CD4-positive, alpha-beta T cell treated with Interleukin-12 subunit alpha and Interleukin-12 subunit beta, for 1 hour (primary cell): ENCODE measurements at regions not wholly inside any gene's neighbourhood (a gene's known extent, or its start where the extent isn't known, plus 50 kb on each side); places are given as distances from the start of the nearest gene placed in this dataset.

Experiments
- DNase-seq: peaks from one replicate; pipeline ENCODE4 v3.0.0-alpha.2; 2020

DNA sequence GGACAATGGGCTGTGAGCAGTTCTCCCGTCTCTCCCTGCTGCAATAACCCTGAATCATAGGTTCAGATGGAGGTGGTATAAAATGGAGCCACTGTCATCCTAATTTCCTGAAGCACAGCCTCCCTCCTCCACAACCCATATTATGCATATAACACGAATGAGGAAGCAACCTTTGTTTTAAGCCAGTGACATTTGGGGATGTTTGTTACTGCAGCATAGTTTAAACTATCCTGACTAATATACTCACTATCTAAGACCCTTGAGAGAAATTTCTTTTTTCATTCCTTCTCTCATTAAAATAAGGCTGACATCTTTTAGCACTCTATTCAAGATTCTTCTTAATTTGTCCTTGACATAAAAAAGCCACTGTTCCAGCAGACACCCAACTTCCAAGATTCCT, 413.4 kb downstream of the SOX9 start:
- no peak for DNase-seq

DNA sequence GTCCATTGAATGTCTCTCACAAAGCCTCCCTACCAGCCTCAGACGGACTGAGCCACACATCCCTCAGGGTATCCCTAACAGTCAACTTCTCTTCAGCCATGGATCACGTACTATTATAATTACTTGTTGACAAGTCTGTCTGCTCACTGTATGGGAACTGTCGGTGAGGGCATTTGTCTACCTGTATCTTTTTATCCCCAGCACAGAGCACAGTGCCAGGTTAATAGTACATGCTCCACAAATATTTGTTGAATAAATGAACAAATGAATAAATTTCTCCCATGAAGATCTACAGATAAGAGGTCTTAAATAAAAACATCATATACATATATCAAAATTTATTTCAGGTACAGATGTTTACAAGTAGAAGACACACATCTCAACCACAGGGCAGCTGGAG, 414.0 kb downstream of the SOX9 start:
- no peak for DNase-seq

DNA sequence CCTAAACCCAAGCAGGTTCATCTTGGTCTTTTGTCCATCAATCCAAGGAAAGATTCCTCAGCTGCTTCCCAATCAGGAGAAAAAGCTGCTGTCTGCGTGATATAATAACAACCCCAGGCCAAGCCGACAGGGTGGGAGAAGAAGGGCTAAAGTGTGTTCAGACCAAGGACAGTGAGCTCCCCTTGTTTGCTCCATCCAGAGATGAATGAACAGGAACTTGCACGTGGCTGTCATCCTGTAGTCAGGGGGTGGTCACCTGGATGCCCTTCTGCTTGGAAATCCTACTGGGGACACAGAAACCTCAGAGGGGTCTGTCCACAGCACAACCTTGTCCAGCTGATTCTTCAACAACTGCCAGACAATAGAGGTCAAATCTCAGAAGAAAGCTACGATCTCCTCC, 414.5 kb downstream of the SOX9 start:
- no peak for DNase-seq

DNA sequence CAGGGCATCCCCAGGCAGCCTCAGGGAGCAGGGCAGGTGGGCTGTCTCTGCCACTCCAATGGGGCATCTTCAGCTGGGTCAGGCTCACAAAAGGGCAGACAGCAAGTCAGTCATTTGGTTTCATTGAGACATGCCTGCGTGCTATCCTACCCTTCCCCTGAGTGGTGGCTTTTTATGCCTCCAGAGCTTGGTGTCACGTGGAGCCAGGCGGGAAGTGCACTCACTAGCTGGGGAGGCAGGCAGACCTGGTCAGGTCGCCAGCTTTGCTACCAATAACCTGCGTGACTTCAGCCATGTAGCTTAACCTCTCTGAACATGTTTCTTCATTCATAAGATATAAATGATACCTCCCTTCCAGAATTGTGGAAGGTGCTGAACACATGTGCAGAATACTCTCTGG, 415.0 kb downstream of the SOX9 start:
- no peak for DNase-seq

DNA sequence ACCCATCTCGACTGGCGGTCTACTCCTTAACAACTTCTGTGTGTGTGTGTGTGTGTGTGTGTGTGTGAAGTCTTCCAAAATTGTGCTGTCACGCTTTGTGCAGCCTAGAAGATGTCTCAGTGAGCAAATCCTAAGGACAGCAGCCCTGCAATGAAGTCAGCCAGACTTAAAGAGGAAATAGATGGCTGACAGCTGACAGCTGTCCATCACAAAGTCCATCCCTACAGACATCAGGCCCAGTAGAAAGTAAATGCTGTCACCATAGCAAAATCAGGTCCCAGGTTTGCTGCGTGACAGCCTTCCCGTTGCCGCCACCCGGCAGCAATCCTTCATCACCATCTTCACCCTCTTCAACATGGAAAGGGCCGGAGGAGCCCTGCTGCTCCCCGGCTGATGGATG, 416.0 kb downstream of the SOX9 start:
- no peak for DNase-seq

DNA sequence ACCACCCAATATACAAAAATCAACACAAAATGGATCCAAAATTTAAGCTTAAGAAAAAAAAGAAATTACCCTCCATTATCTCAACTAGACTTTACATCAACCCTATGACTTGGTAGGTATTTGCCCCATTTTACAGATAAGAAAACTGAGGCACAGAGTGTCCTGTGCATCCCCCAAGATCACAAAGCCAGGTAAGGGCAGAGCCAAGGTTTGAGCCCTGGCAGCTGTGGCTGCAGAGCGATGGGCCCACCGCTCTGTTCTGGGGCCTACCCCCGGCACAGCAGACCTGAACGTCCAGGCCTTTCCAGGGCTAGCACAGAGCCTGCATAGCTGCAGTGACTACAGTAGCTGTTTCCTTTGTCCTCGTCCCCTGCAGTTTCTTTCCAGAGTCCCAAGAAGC, 417.6 kb downstream of the SOX9 start:
- DNase-seq: no peak

DNA sequence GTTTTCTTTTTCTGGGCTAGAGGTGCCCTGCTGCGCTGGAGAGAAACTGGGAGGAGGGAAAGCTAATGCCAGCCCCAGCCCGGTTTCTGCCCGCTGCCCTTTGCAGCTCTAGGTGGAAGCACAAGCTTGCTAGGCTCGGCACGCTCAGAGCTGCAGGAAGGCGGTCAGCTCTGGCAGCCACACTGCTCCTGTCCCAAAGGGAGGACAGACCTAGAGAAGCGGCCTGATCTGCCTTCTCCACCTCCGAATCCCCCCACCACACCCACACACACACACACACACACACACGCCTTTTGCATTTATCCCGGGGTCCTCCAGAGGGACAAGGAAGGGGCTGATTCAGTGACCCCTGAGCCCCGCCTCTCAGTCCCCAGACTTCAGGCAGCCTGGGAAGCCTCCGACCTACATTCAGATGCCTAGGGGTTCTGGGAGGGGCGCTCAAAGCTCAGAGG, 418.1 kb downstream of the SOX9 start:
- DNase-seq: no peak

DNA sequence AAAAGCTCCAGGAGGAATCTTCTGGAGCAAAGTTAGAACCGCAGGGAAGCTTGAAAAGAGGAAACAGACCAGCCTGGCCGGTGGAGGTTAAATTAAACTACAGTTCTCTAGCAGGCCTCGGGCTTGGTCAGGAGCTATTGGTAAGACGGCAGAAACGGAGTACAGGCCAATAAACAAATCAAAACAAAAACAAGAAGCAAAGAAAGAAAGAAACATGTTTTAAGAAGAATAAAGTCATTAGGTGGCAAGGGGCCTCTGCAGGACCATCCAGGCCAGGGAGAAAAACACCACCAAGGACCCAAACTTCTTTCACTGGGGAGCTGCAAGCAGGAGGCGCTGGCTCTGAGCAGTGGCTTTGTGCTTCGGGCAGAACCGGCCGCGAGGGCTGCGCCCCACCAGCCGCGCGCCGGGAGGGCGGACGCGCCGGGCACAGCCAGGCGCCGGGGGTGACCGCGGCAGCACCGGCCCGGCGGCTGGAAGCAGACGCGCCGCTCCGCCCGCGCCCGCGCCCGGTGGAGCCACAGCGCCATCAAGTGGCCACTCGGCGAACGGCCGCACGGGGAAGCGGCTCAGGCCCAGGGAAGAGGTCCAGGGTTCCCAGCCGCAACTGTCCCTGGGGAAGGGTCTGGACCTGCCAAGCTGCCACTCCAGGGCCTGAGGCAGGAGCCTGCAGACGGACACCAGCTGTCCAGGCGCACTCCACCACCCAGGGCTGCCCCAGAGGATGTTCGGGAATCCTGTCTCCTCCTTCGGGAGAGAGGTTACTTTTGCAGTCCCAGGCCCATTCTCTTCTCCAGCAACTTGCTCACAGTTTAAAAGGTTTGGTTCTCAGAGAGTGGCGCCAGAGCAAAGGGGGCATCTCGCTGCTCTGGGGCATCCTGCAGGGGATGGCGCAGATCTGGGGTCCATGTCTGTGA, 419.4 kb downstream of the SOX9 start:
- peak; percentile 44 for DNase-seq

DNA sequence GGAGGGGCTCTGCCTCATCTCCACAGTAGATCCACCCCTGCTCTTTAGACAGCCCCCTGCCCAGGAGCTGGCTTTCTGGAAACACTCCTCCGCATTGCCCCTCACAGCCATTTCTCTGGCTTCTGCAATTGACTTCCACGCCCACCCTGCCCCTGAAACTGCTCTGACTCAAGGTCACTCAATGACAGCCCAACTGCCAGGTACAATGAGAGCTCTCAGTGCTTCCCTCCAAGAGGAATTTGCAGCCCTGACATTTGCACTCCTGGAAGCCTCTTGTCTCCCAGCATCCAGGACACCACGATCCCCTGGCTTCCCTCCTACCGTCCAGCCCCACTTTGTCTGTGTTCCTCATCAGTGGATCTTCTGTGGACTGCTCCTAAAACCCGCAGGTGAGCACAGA, 421.5 kb downstream of the SOX9 start:
- no peak for DNase-seq

DNA sequence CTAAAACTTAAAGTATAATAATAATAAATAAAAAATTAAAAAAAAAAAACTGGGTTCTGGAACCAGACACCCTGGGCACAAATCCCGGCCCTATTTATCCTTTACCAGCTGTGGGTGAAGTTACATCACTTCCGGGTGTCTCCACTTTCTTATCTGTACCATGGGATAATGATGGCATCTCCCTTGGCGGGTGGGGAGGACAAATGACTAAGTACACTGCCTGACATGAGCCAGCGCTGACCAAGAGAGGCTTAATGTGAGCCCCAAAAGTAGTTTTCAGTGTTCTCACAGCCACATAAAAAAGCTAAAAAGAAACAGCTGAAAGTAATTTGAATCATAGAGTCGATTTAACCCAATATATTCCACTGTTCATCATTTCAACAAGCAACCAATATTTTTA, 424.9 kb downstream of the SOX9 start:
- DNase-seq: no peak

DNA sequence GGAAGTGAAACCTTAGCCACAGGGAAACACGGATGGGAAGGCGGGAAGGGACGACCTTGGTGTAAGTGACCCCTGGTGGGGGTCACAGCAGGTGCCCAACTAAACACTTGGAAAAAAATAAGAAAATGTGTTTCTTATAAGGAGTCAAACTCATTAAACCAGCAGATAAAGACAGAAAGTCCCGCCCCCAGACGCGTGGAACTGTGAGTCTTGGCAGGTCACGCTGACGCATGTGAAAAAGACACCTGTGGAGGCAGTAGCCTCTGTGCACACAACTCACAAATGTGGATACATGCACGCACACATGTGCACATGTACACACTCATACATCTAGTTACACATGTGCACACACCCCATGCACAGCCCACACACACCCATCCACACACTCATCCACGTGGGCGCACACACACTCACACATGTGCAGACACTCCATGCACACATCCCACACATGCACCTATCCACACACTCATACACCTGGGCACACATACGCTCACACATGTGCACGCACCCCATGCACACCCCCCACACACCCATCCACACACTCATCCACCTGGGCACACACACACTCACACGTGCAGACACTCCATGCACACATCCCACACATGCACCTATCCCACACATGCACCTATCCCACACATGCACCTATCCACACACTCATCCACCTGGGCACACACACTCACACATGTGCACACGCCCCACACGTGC, 432.4 kb downstream of the SOX9 start:
- no peak for DNase-seq

DNA sequence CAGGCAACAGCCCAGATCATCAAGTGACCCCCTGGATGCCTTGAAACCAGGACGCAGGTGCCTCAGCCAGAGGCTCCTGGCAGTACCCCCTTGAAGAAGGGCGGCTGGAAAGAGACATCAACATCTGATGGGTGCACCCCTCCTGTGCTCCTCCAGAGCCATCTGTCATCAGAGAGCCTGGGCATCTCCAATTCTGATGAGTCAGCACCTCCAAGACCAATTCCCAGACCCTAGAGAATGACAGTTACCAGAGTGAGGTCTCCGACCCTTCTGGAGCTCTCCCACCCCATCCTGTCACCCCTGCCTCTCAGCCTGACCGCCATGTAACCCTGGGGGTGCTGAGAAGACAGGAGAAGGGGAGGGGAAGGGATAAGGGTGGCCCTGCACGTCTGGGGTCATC, 433.7 kb downstream of the SOX9 start:
- no peak for DNase-seq

DNA sequence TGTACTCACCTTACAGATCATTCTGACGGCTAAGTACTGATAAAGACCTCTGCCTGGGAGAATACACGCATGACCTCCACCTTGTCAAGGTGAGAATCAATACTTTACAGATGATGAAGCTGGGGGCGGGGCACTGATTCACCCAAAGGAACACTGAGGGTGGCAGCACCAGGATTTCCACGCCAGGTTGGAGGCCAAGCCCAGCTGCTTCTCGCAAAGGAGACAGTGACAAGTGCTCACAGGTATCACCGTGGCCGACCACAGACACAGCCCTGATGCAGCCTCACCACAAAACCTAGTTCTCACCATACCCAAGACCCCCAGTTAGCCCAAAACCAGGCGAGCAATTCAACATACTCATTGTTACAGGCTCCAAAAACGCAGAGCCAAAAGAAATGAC, 434.2 kb downstream of the SOX9 start:
- DNase-seq: no peak

DNA sequence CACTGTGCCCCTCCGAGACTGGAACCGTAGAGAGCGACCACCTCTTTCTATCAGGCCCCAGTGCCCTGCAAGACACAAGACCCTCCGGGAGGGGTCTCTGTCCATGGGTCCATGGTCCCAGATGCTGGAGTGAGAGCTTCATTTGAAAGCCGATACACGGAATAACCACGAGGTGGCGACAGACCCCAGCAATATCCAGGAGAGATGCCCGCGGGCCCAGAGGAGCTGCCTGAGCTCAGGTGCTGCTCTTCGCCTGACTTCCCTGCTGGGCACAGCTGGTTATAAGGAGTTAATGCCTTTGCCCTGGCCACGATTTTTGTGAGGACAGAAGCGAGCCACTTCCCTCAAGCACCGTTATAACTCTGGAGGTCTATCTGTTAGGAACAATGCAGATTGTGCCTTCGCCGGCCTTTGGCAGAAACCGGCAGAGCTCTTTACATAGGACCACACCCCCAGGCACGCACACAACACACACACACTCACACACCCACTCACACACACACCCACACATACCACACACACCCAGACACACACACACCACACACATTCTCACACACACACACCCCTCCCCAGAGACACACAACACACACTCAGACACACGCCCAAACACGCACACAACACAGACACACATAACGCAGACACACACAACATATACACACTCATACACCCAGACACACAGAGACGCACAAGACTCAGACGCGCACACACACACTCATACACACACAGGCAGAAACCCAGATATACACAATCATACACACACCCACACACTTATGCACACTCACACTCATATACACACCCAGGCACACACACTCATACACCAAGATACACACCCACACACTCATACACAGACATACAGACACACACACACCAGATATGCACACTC, 436.4 kb downstream of the SOX9 start:
- DNase-seq: peak; percentile 54

DNA sequence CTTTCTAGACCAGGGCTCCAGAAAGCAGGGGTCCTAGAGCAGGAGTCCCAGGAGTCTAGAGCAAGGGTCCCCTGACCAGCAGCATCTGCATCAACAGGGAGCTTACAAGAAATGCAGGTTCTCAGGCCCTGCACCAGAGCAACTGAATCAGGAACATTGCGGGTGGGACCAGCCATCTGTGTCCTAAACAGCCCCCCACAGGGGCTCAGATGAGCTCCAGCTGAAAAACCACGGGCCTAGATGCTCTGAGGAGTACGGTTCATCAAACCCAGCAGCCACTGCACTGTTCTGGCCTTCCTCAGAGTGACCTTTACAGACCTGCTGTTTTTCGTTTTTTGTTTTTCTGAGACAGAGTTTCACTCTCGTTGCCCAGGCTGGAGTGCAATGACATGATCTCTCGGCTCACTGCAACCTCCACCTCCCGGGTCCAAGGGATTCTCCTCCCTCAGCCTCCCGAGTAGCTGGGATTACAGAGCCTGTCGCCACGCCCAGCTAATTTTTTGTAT, 438.2 kb downstream of the SOX9 start:
- no peak for DNase-seq

DNA sequence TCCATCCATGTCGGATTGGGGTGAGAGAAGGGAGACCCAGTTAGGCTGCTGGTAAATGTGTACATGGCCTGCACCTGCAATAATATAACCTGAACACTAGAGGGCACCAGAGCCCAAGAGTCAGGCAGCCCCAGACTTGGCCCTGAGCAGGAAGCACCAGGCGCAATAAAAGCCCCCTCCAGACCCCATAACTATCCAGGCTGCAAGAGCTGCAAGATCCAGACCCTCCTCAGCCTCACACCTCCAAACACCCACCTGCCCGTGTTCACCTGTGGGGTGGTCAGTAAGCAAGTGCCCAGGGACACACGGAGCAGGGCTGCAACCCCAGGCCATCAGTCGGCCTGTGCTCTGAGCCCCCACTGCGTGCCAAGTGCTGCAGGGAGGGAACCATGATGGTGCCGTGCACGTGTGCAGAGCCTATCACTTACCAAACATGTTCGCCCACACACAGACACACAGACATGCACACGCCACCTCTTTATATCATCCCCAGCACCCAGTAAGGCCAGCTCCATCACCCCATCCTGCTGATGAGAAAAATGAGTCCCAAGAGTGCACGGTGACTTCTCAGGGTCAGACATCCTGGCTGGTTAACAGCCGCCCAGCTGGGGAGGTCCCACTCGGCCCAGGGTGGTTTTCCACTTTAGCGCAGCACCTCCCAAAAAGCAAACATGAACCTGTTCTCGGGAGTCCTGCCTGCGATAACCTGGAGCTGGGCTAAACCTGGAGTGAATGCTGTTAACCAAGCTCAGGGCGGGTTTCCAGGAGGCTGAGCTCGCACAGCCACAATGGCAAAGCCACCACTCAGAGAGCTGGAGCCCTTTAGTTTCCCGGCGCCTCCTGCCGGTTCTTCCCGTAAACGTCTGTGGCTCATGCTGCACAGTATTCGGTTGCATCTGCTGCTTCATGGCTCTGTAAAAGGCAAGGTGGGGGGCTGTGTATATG, 439.8 kb downstream of the SOX9 start:
- DNase-seq: peak; percentile 55

DNA sequence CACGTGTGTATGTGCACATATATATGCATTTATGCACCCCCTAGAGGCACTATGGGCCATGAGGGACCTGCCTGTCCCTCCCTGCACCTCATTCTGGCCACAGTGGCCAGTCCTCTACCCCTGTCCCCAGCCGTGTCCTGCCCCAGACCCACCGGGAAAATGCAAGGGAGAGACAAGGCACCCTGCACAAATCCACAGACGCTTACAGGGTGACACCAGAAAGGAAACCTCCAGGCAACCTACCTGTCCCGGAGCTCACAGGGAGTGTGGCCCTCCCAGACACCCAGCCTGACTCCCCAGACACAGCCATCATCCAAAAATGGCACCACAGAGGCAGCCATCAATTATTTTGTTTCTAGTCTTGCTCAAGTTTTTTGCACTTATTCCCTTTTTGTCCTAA, 440.4 kb downstream of the SOX9 start:
- DNase-seq: no peak

DNA sequence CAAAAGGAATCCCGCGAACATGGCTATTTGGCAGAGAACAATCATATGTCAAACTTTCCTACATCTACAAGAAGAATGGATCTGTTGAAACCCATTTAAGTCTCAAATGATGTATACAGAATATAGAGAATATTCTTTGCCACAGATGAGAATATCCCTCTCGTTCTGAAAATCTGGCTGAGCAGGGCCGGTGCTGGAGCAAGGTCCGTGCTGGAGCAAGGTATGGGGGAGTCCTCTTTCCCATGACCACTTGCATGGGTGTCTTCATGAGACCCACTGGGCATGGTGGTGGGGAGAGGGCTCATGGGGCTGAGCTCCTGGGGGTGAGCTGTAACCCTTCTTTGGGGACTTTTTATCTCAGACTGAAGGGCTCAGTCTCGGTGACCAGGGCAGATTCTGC, 440.9 kb downstream of the SOX9 start:
- DNase-seq: no peak

DNA sequence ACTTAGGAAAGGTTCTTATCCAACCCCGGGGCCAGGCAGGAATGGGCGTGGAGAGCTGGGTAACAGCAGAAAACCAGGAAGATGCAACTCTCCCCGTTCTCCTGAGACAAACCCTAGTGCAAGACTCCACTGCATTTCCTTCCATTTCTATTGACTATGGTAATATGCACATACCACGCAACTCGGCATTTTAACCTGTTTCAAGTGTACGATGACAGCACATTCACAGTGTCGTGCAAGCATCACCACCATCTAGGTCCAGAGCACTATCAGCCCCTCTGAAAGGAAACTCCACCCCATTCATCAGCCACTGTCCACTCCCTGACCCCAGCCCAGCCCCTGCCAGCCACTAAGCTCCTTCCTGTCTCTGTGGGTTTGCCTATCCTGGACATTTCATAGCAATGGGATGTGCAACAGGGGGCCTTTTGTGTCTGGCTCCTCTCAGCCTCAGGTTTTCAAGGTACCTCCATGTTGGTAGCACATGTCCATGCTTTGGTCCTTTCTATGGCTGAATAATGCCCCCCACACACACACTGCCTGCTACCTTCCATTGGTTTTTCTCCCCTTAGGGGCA, 441.9 kb downstream of the SOX9 start:
- no peak for DNase-seq

DNA sequence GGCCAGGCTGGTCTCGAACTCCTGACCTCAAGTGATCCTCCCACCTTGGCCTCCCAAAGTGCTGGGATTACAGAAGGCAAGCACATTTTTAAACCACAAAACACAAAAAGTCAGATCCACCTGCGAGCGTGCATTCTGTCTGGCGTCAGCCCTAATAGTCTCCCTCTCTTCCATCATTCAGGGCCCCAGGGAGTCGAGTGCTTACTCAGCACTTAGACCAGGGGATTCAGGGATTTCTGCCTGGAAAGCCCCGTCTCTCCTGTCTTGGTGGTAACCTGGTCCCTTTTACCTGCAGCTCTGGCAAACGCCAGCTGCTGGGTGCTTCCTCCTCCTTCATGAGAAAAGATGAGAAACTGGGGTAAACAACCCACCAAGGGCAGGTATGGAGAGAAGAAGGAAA, 443.1 kb downstream of the SOX9 start:
- no peak for DNase-seq

DNA sequence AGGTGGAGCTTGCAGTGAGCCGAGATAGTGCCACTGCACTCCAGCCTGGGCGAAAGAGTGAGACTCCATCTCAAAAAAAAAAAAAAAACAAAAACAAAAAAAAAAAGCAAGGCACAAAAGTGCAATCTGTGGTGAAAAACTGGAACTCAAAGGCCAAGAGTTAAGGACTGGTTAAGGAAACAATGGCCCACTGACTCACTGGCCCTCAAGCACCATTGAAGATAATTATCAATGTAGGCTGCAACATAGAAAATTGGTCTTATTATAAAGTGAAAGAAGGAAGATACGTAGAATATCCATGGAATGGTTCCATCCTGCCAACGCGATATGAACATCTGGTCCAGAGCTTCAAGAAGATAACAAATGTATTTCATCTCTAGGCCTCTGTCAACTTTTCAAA, 444.2 kb downstream of the SOX9 start:
- no peak for DNase-seq

DNA sequence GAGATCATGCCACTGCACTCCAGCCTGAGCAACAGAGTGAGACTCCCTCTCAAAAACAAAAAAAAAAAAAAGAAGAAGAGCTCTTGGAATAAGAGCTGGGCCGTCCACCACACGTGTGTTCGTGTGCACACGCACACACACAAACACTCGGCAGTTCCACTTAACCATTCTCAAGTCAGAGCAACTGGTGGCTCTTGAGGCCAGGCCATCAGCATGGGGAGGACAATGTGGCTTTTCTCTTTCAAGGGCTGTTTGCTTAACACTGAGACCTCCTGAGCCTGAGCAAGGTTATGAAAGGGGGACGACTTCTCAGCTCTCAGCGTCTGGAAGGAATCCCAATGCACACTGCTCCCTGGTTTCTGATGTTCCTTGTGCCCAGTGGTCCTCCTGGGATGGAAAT, 444.9 kb downstream of the SOX9 start:
- no peak for DNase-seq
